ENCODE measurements at regions not wholly inside any gene's neighbourhood (a gene's known extent, or its start where the extent isn't known, plus 50 kb on each side); places are given as distances from the start of the nearest gene placed in this dataset.
"Not testable (repeated sequence)": the region's sequence is repeated elsewhere in the genome, so short reads cannot be mapped to it uniquely, and the experiment has no call there.

DNA sequence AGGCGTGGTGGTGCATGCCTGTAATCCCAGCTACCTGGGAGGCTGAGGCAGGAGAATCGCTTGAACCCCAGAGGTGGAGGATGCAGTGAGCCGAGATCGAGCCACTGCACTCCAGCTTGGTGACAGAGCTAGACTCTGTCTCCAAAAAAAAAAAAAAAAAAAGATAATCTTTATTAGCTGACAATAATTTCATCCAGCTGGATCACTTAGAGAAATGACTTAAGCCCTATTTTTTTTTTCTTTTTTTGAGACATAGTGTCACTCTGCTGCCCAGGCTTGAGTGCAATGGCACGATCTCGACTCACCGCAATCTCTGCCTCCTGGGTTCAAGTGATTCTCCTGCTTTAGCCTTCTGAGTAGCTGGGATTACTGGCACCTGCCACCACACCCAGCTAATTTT, 51.6 kb upstream of the MAP4K4 start:
- H3K4me3 ChIP-seq; in situ Hi-C loops (cut with MboI; ENCODE audit: low sequenced_read_pairs); H3K9me3 ChIP-seq; H3K27me3 ChIP-seq (ENCODE audit: low read depth); DNase-seq (ENCODE audit: low spot score in 2 of 2); H3K4me1 ChIP-seq; H3K36me3 ChIP-seq (replicated peaks): not testable (repeated sequence)

DNA sequence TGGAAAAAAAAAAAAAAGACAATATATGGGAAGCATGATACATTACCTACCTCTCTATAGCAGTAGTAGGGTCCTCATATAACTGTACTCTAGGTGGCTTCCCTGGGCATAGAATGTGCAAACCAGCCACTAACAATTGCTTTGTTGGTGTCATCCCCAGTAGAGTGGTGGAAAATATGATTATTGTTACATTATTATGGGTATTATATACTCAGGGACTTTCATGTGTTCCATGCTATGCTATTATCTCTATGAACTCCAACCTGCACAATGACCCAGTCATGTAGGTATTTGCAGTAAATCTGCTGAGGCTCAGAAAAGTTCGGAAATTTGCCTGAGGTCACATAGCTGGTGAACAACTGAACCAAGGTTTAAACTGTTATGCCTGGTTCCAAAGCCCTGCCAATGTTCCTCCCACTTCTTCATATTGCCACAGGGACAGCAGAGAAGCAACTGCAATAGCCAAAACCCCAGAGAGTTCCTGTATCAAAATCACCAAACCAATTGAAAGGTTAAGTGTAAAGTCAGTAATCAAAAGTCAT, 52.6 kb upstream of the MAP4K4 start:
- Histone ChIP-seq H3K36me3 (replicated peaks) (no peaks in the 10 kb centered on the region), H3K4me3 (no peak overlapping the region), H3K9me3 (no peaks in the 10 kb centered on the region), H3K27me3 (ENCODE audit: low read depth) (no peaks in the 10 kb centered on the region), H3K4me1 (no peaks in the 10 kb centered on the region)
- no peak for DNase-seq (ENCODE audit: low spot score in 2 of 2)
- in situ Hi-C loops (cut with MboI; ENCODE audit: low sequenced_read_pairs) = no loop called here

DNA sequence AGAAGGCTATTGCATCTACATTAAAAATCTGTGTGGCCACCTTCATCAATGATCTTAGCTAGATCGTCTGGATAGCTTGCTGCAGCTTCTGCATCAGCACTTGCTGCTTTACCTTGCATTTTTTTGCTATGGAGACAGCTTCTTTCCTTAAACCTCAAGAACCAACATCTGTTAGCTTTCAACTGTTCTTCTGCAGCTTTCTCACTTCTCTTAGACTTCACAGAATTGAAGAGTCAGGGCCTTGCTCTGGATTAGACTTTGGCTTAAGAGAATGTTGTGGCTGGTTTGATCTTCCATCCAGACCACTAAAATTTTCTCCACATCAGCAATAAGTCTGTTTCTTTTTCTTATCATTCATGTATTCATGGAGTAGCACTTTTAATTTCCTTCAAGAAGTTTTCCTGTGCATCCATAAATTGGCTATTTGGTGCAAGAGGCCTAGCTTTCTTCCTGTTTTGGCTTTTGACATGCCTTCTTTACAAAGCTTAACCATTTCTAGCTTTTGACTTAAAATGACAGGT, 54.4 kb upstream of the MAP4K4 start:
- Histone ChIP-seq H3K4me3 (no peak overlapping the region), H3K36me3 (replicated peaks) (no peaks in the 10 kb centered on the region), H3K4me1 (no peaks in the 10 kb centered on the region), H3K27me3 (ENCODE audit: low read depth) (no peaks in the 10 kb centered on the region), H3K9me3 (no peaks in the 10 kb centered on the region)
- in situ Hi-C loops (cut with MboI; ENCODE audit: low sequenced_read_pairs) = no loop called here
- DNase-seq (ENCODE audit: low spot score in 2 of 2) = no peak

DNA sequence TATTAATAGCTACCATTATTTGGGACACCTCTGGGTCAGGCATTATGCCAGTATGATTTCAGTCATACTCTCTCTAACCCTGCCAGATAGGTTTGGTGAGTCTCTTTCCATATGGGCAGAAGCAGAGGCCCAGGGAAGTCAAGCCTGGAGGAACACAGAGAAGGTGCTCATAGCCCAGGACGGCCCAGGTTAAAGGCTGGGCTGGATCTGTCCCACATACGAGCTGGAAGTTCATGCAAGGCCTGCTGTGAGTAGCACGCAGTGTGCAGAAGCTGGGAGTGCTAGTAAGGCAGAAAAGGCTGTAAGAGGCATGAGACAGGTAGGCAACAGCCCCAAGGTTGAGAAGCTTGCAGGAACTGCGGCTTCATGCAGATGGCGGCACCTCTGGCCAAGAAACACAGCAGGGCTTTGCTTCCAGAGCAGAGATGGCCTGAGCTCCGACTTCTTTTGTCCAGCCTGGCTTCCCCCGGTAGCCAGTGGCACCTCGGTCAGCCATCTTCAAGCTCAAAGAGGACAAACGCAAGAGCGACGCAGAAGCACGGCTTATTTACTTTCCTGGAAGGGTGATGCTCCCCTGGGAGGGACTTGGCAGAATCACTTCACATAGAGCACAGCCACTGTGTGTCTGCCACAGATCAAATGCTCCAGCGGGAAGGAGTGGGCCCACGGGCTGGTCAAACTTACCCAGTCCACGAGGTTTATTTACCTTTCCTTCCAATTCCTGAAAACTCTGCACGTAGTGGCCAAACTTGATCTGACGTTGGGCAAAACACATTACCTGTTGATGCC, 58.5 kb upstream of the MAP4K4 start:
- Histone ChIP-seq H3K4me3 (no peak overlapping the region), H3K4me1 (no peaks in the 10 kb centered on the region), H3K9me3 (no peaks in the 10 kb centered on the region), H3K27me3 (ENCODE audit: low read depth) (no peaks in the 10 kb centered on the region), H3K36me3 (replicated peaks) (no peaks in the 10 kb centered on the region)
- no peak for DNase-seq (ENCODE audit: low spot score in 2 of 2)
- in situ Hi-C loops (cut with MboI; ENCODE audit: low sequenced_read_pairs) = no loop called here

DNA sequence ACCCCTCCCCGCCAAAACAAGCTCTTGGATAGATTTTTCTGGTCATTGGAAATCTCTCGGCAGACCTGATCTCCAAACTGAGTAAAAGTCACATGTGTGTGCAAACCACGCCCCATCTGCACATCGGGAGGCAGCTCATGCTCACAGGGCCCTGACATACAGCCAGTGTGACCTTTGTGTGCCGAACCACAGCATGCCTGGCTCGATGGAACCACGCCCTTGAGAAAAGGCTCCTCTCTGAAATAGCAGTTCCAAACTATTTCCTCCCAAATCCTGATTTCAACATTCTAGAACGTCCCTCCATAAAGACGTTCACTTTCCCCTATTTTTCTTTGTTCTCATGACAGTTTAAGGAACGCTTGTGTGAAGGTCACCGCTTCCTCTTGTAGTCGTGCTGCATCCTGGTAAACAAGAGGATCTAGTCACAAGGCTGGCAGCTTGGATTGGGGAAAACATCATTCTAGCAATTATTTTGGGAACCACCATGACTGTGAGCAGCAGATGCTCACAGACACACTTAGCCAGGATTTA, 59.3 kb upstream of the MAP4K4 start:
- H3K4me3 ChIP-seq = no peak overlapping the region
- no peaks in the 10 kb centered on the region for H3K9me3 ChIP-seq
- H3K27me3 ChIP-seq (ENCODE audit: low read depth) = no peaks in the 10 kb centered on the region
- DNase-seq (ENCODE audit: low spot score in 2 of 2) = no peak
- H3K4me1 ChIP-seq = no peaks in the 10 kb centered on the region
- H3K36me3 ChIP-seq (replicated peaks) = no peaks in the 10 kb centered on the region
- in situ Hi-C loops (cut with MboI; ENCODE audit: low sequenced_read_pairs) = no loop called here

DNA sequence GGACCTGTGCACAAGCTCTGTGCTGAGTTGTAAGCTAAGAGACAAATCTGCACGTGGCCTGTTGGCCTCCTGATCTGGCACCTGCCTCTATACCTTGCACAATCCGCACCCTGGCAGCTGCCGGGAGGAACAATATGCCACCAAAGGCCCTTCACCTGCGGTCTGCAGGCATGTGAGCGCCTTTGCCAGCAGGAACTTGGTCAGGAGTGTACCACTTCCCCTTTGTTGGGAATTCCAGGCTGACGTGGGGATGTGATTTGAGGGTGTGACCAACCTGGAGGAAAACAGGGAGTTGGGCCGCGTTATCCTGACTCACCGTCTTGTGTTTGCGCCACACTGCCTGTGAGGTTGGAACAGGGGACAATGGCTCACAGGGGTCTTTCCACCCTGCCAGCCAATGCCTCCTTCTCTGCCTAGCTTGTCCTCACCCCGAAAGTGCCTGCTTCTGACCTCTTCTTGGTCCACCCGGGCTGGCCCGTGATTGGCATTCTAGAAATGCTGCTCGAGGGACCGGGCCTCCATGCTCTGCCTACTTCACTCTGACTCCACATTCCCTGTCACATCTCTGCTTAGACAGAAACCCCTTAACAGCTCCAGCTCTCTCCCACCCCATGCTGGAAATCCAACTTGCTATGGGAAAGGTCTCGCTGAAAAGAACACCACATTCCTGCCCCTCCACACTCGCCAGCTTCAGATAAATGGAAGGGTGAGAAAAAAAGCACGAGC, 67.1 kb upstream of the MAP4K4 start:
- in situ Hi-C loops (cut with MboI; ENCODE audit: low sequenced_read_pairs) = no loop called here
- Histone ChIP-seq H3K9me3 (no peaks in the 10 kb centered on the region), H3K27me3 (ENCODE audit: low read depth) (no peaks in the 10 kb centered on the region), H3K36me3 (replicated peaks) (no peaks in the 10 kb centered on the region), H3K4me3 (no peak overlapping the region), H3K4me1 (no peaks in the 10 kb centered on the region)
- no peak for DNase-seq (ENCODE audit: low spot score in 2 of 2)

DNA sequence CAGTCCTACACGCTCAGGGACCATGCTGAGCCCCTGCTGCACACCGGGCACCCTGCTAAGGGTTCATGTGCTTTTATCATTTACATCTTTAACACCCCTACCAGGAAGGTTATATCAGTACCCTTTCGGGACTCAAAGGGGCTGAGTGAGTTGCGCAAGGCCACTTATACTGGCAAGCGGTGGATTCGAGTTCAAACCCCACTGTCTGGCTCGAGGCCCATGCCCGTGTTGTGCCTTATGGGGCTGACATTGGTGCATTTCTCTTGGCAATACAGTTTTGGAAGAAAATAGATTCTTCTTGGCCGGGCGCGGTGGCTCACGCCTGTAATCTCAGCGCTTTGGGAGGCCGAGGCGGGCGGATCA, 69.5 kb upstream of the MAP4K4 start:
- no peaks in the 10 kb centered on the region for H3K27me3 ChIP-seq (ENCODE audit: low read depth)
- no peaks in the 10 kb centered on the region for H3K9me3 ChIP-seq
- H3K4me3 ChIP-seq = no peak overlapping the region
- in situ Hi-C loops (cut with MboI; ENCODE audit: low sequenced_read_pairs) = no loop called here
- DNase-seq (ENCODE audit: low spot score in 2 of 2) = no peak
- H3K4me1 ChIP-seq = no peaks in the 10 kb centered on the region
- H3K36me3 ChIP-seq (replicated peaks) = no peaks in the 10 kb centered on the region

DNA sequence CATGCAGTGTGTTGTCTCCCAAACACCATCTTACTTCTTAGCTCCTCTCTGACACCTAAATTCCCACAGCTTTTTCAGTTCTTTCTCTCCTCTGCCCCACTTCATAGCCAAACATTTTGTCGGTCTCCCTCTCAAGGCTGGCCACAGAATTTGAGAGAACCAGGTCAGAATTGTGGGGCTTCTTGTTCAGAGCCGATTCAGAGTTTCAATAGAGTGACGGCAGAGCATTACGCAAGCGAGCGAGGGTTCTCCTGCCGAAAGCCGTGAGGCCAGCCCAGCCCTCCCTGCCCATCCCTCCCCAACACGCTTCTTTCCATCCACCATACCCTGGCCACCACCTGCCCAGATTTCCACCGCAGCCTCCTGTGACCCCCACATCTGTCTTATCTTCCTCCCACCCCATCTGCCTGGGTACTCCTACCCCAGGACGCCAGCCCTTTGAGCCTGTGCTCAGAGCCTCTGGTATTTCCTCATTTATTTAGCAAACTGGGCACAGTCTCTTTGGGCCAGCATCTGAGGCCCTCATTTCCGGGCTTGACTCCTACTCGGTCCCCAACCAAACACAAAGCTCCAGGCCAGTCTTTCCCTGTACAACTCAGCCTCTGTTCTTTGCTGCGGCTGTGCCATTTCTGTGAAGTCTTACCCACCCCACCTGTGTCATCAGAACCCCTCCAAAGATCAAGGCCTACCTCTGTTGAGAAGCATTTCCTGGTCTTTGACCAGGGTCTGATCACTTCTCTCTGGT, 70.0 kb upstream of the MAP4K4 start:
- H3K9me3 ChIP-seq = no peaks in the 10 kb centered on the region
- no peaks in the 10 kb centered on the region for H3K27me3 ChIP-seq (ENCODE audit: low read depth)
- in situ Hi-C loops (cut with MboI; ENCODE audit: low sequenced_read_pairs) = no loop called here
- no peak overlapping the region for H3K4me3 ChIP-seq
- no peaks in the 10 kb centered on the region for H3K4me1 ChIP-seq
- H3K36me3 ChIP-seq (replicated peaks) = no peaks in the 10 kb centered on the region
- no peak for DNase-seq (ENCODE audit: low spot score in 2 of 2)

DNA sequence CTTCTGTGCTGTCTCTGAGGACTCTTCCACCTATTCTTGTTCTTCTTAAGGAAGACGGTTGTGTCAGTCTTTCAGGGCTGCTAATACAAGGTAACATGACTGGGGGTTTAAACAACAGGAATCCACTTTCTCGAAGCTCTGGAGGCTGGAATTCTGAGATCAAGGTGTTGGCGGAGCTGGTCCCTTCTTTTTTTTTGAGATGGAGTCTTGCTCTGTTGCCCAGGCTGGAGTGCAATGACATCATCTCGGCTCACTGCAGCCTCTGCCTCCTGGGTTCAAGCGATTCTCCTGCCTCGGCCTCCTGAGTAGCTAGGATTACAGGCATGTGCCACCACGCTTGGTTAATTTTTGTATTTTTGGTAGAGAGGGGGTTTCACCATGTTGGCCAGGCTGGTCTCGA, 71.7 kb upstream of the MAP4K4 start:
- H3K4me3 ChIP-seq; H3K9me3 ChIP-seq; H3K4me1 ChIP-seq; DNase-seq (ENCODE audit: low spot score in 2 of 2); in situ Hi-C loops (cut with MboI; ENCODE audit: low sequenced_read_pairs); H3K36me3 ChIP-seq (replicated peaks); H3K27me3 ChIP-seq (ENCODE audit: low read depth): not testable (repeated sequence)

DNA sequence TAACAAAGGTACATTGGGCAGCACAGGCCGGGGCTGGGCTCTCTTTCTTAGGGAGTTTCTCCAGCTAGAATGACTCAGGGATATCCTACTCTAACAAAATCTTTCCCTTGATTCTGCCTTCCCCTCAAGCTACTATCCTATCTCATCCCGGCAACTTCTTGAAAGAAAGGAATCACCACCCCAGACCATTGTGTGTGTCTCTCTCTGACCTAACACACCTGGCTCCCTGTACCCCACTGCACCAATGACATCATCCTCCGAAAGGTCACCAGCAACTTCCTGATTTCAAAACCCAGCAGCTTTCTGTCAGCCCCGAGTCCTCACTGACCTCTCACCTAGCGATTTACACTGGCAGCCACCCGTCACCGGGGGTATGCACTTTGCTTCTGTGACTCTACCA, 72.1 kb upstream of the MAP4K4 start:
- Histone ChIP-seq H3K27me3 (ENCODE audit: low read depth) (no peaks in the 10 kb centered on the region), H3K4me3 (no peak overlapping the region), H3K9me3 (no peaks in the 10 kb centered on the region), H3K36me3 (replicated peaks) (no peaks in the 10 kb centered on the region), H3K4me1 (no peaks in the 10 kb centered on the region)
- no peak for DNase-seq (ENCODE audit: low spot score in 2 of 2)
- in situ Hi-C loops (cut with MboI; ENCODE audit: low sequenced_read_pairs) = no loop called here

DNA sequence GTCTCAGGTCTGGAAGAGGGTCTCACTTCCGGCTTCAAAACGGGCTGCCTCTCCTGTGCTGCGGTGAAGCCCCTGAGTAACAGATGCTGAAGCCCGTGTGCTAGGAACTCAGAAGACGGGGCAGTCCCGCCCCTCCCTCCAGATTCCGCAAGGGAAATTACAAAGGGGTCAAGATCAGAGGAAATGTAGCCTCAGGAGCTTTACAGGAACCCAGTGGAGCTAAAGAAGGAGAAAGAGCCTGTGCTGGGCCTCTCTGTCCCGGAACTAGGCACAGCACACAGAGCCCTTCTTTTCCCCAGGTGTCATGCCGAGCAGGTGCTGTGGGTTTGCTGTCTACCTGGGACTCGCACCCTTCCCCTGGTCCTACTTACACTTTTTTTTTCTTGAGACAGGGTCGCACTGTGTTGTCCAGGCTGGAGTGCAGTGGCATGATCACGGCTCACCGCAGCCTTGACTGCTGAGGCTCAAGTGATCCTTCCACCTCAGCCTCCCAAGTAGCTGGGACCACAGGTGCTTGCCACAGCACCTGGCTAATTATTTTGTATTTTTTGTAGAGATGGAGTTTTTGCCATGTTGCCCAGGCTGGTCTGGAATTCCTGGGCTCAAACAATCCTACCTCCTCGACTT, 72.7 kb upstream of the MAP4K4 start:
- Histone ChIP-seq H3K4me1 (no peaks in the 10 kb centered on the region), H3K4me3 (no peak overlapping the region)
- in situ Hi-C loops (cut with MboI; ENCODE audit: low sequenced_read_pairs) = no loop called here

DNA sequence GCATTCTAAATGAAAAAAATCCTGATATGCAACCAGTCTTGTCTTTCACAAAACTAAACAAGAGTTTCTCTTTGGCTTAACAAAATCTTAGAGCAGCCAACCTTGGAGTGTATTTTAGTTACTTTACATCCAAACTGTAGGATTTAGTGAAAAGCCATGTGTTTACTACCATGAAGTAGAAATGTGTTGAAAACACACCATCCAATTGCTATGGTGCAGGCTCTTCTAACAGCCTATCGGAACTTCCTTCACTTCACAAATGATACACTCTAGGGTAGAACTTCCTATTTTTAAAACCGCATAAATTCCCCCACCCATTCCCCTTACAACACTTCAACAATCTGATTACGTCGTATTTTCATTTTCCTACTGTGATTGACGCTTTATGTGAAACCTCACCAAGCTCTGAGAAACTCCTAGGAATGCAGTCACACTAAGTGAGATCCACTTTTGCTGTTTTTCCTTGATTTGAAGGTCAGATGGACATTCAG, 74.4 kb upstream of the MAP4K4 start:
- no peak overlapping the region for H3K4me3 ChIP-seq
- no peaks in the 10 kb centered on the region for H3K4me1 ChIP-seq
- in situ Hi-C loops (cut with MboI; ENCODE audit: low sequenced_read_pairs) = no loop called here
- H3K27me3 ChIP-seq (ENCODE audit: low read depth) = no peaks in the 10 kb centered on the region
- no peak for DNase-seq (ENCODE audit: low spot score in 2 of 2)
- no peaks in the 10 kb centered on the region for H3K9me3 ChIP-seq
- H3K36me3 ChIP-seq (replicated peaks) = no peaks in the 10 kb centered on the region

More for the DNA sequence above, 72.7 kb upstream of the MAP4K4 start:
- no peak for DNase-seq (ENCODE audit: low spot score in 2 of 2)
- Histone ChIP-seq H3K9me3 (no peaks in the 10 kb centered on the region), H3K36me3 (replicated peaks) (no peaks in the 10 kb centered on the region), H3K27me3 (ENCODE audit: low read depth) (no peaks in the 10 kb centered on the region)
